GOT3 (cell line): ENCODE measurements at regions not wholly inside any gene's neighbourhood (a gene's known extent, or its start where the extent isn't known, plus 50 kb on each side); places are given as distances from the start of the nearest gene placed in this dataset.

ENCODE experiments used
- DNase-seq: peaks from one replicate; lab custom pipeline; 2025; ENCODE audit warnings: mixed read lengths; lab: John Stamatoyannopoulos, UW

- DNase-seq: no peak
Observed at GRCh38 chr12:60042835-60043234, 447.0 kb downstream of the SLC16A7 start.

GRCh38 chr12:60043236-60043635 lies 447.4 kb downstream of the SLC16A7 start:
- no peak for DNase-seq

GRCh38 chr12:60052483-60052882 lies 456.7 kb downstream of the SLC16A7 start:
- DNase-seq: no peak

GRCh38 chr12:60059180-60059579 lies 463.4 kb downstream of the SLC16A7 start:
- DNase-seq: no peak

GRCh38 chr12:60066655-60067054 lies 470.8 kb downstream of the SLC16A7 start:
- DNase-seq: no peak

- no peak for DNase-seq
Observed at GRCh38 chr12:60070552-60070951, 474.7 kb downstream of the SLC16A7 start.

- DNase-seq: no peak
Observed at GRCh38 chr12:60071759-60072191, 475.9 kb downstream of the SLC16A7 start.

GRCh38 chr12:60072911-60073310 lies 477.1 kb downstream of the SLC16A7 start:
- no peak for DNase-seq

- no peak for DNase-seq
Observed at GRCh38 chr12:60075091-60075490, 479.3 kb downstream of the SLC16A7 start.

- no peak for DNase-seq
Observed at GRCh38 chr12:60078026-60078425, 482.2 kb downstream of the SLC16A7 start.

GRCh38 chr12:60093428-60093827 lies 497.6 kb downstream of the SLC16A7 start:
- no peak for DNase-seq

GRCh38 chr12:60094436-60094835 lies 498.6 kb downstream of the SLC16A7 start:
- DNase-seq: no peak

GRCh38 chr12:60096727-60097126 lies 500.9 kb downstream of the SLC16A7 start:
- DNase-seq: no peak

- no peak for DNase-seq
Observed at GRCh38 chr12:60100160-60100559, 504.3 kb downstream of the SLC16A7 start.

- DNase-seq: no peak
Observed at GRCh38 chr12:60100852-60101251, 505.0 kb downstream of the SLC16A7 start.

- no peak for DNase-seq
Observed at GRCh38 chr12:60101715-60102114, 505.9 kb downstream of the SLC16A7 start.

GRCh38 chr12:60106214-60106613 lies 510.4 kb downstream of the SLC16A7 start:
- no peak for DNase-seq

- no peak for DNase-seq
Observed at GRCh38 chr12:60107992-60108391, 512.2 kb downstream of the SLC16A7 start.

GRCh38 chr12:60112063-60112462 lies 516.2 kb downstream of the SLC16A7 start:
- DNase-seq: no peak

GRCh38 chr12:60112763-60113162 lies 516.9 kb downstream of the SLC16A7 start:
- DNase-seq: no peak

- no peak for DNase-seq
Observed at GRCh38 chr12:60114169-60114568, 518.3 kb downstream of the SLC16A7 start.

GRCh38 chr12:60119327-60119726 lies 523.5 kb downstream of the SLC16A7 start:
- no peak for DNase-seq

GRCh38 chr12:60120199-60120598 lies 524.4 kb downstream of the SLC16A7 start:
- DNase-seq: no peak

- DNase-seq: no peak
Observed at GRCh38 chr12:60123557-60123956, 527.7 kb downstream of the SLC16A7 start.

GRCh38 chr12:60137513-60137912 lies 541.7 kb downstream of the SLC16A7 start:
- no peak for DNase-seq
